Spleen (tissue), 11 donors: ENCODE measurements at regions not wholly inside any gene's neighbourhood (a gene's known extent, or its start where the extent isn't known, plus 50 kb on each side); places are given as distances from the start of the nearest gene placed in this dataset.

Source experiments
- DNase-seq: peaks from one replicate; pipeline ENCODE4 v3.0.0-alpha.2; 2020
- H3K27ac ChIP-seq, 8 donors: fragments of 200-600 bp; sonication (generic) in 7 of 8; 1 replicate in 4 of 8; 2 replicates in 4 of 8; pipeline versions ENCODE4 v1.5.0 to v1.8.0; 2016 to 2021; ENCODE audit warnings: inconsistent platforms in 4 of 8, mild to moderate bottlenecking in 4 of 8, moderate library complexity in 1 of 8
- H3K27me3 ChIP-seq, 7 donors: fragments of 200-600 bp; sonication (generic) in 6 of 7; replicated peaks in 1 of 7; 1 replicate in 4 of 7; 2 replicates in 3 of 7; pipeline versions ENCODE4 v1.5.0 to v1.8.0; 2016 to 2021; ENCODE audit warnings: inconsistent platforms in 3 of 7, mild to moderate bottlenecking in 1 of 7
- H3K36me3 ChIP-seq, 6 donors: fragments of 200-600 bp; sonication (generic) in 5 of 6; 1 replicate in 4 of 6; 2 replicates in 2 of 6; pipeline versions ENCODE4 v1.5.0 to v1.8.0; 2016 to 2021; ENCODE audit warnings: inconsistent platforms in 2 of 6
- H3K4me1 ChIP-seq, 6 donors: fragments of 200-600 bp; sonication (generic) in 5 of 6; 1 replicate in 3 of 6; 2 replicates in 3 of 6; pipeline versions ENCODE4 v1.5.0 to v1.8.0; 2016 to 2021; ENCODE audit warnings: inconsistent platforms in 3 of 6
- H3K4me3 ChIP-seq, 8 donors: fragments of 200-600 bp; sonication (generic) in 7 of 8; 1 replicate in 4 of 8; 2 replicates in 4 of 8; pipeline versions ENCODE4 v1.5.0 to v1.8.0; 2016 to 2021; ENCODE audit warnings: inconsistent platforms in 4 of 8, mild to moderate bottlenecking in 4 of 8, moderate library complexity in 2 of 8
- H3K9me3 ChIP-seq, 8 donors: fragments of 200-600 bp; sonication (generic) in 7 of 8; 1 replicate in 4 of 8; 2 replicates in 4 of 8; pipeline versions ENCODE4 v1.5.0 to v1.8.0; 2016 to 2021; ENCODE audit warnings: inconsistent platforms in 4 of 8
- POLR2A ChIP-seq, 3 donors: fragments of 450-650 bp; IDR thresholded peaks; one replicate each; pipeline ENCODE4 v1.5.1; 2017; ENCODE audit warnings: antibody characterized with exemption in 3 of 3, mild to moderate bottlenecking in 1 of 3
- POLR2AphosphoS5 ChIP-seq, 3 donors: sonication (generic); formaldehyde crosslinking; IDR thresholded peaks; one replicate each; pipeline ENCODE4 v1.5.1; 2017; ENCODE audit warnings: antibody characterized with exemption in 3 of 3
- WGBS, 5 donors: extraction: QIAGEN DNeasy Blood & Tissue Kit in 3 of 5; methylation state at CpG; one replicate each; pipeline versions ENCODE4 v1.1.5 to v1.1.7; 2013 to 2018; 5-methylcytosine and 5-hydroxymethylcytosine counted together
- intact Hi-C: fragments of 100-400 bp; cut with DNase I; formaldehyde crosslinking; loops from one replicate; pipeline ENCODE4 v1.15.0; 2023; ENCODE audit warnings: low total_unique reads
- TF ChIP-seq, protein P1 (sequence below), 11 experiments: fragments of 200-600 bp in 7 of 11; fragments of 450-650 bp in 4 of 11; sonication (generic) in 4 of 11; IDR thresholded peaks in 8 of 11; conservative IDR thresholded peaks in 3 of 11; 1 replicate in 7 of 11; 2 replicates in 4 of 11; pipeline versions ENCODE4 v1.4.0 to v1.8.0; 2016 to 2021; ENCODE audit warnings: antibody characterized with exemption in 11 of 11, inconsistent platforms in 4 of 11, mild to moderate bottlenecking in 1 of 11
- donor health status: healthy with polysubstance abuse.
- donor health status: DM: no; HTN: no; CAD: no; lungs with moderate emphysema.
- donor health status: DM: no; HTN: no; CAD: no.
- donor health status: Bipolar disorder and iron deficiency.
- donor health status: healthy.
- donor health status: DM: no; HTN: no; CAD: no.
- donor health status: DM: yes; HTN: yes; CAD: no.

- no peaks in the 10 kb centered on the region for H3K27me3 ChIP-seq
- no peaks in the 10 kb centered on the region for H3K4me1 ChIP-seq
- no peak overlapping the region for H3K27ac ChIP-seq
- intact Hi-C loops: no loop called here
- peaks cover 0 to 6% (median 0%) of the 10 kb centered on the region in 8 donors for H3K9me3 ChIP-seq
- 83 to 96% (median 94%) methylated on average over 3 of the region's 3 CpGs for WGBS, 5 donors
- peak; percentile 33 for DNase-seq
- no peaks in the 10 kb centered on the region for H3K36me3 ChIP-seq
- no peak overlapping the region for H3K4me3 ChIP-seq
- TF ChIP-seq POLR2A (IDR thresholded peaks at IDR 0.05) (no peak), POLR2AphosphoS5 (IDR thresholded peaks at IDR 0.05) (no peak)
- TF ChIP-seq, protein P1, sequence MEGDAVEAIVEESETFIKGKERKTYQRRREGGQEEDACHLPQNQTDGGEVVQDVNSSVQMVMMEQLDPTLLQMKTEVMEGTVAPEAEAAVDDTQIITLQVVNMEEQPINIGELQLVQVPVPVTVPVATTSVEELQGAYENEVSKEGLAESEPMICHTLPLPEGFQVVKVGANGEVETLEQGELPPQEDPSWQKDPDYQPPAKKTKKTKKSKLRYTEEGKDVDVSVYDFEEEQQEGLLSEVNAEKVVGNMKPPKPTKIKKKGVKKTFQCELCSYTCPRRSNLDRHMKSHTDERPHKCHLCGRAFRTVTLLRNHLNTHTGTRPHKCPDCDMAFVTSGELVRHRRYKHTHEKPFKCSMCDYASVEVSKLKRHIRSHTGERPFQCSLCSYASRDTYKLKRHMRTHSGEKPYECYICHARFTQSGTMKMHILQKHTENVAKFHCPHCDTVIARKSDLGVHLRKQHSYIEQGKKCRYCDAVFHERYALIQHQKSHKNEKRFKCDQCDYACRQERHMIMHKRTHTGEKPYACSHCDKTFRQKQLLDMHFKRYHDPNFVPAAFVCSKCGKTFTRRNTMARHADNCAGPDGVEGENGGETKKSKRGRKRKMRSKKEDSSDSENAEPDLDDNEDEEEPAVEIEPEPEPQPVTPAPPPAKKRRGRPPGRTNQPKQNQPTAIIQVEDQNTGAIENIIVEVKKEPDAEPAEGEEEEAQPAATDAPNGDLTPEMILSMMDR (IDR thresholded peaks at IDR 0.05 in 8 of 11, conservative IDR thresholded peaks at IDR 0.05 in 3 of 11): no peak
These were observed 513.9 kb upstream of the RGMB start for GRCh38 chr5:98259595-98259994.

GRCh38 chr5:98263084-98263483 lies 510.4 kb upstream of the RGMB start:
- no peak for DNase-seq
- Histone ChIP-seq H3K4me1 (no peaks in the 10 kb centered on the region), H3K36me3 (no peaks in the 10 kb centered on the region), H3K9me3 (peaks cover 0 to 6% (median 0%) of the 10 kb centered on the region in 8 donors), H3K27ac (no peak overlapping the region), H3K27me3 (no peaks in the 10 kb centered on the region), H3K4me3 (no peak overlapping the region)
- intact Hi-C loops: no loop called here
- TF ChIP-seq POLR2A (IDR thresholded peaks at IDR 0.05) (no peak), POLR2AphosphoS5 (IDR thresholded peaks at IDR 0.05) (no peak)
- TF ChIP-seq, protein P1 (IDR thresholded peaks at IDR 0.05 in 8 of 11, conservative IDR thresholded peaks at IDR 0.05 in 3 of 11): no peak
- whole genome bisulfite sequencing, 5 donors: 82 to 91% (median 87%) methylated on average over 2 of the region's 2 CpGs

DNA sequence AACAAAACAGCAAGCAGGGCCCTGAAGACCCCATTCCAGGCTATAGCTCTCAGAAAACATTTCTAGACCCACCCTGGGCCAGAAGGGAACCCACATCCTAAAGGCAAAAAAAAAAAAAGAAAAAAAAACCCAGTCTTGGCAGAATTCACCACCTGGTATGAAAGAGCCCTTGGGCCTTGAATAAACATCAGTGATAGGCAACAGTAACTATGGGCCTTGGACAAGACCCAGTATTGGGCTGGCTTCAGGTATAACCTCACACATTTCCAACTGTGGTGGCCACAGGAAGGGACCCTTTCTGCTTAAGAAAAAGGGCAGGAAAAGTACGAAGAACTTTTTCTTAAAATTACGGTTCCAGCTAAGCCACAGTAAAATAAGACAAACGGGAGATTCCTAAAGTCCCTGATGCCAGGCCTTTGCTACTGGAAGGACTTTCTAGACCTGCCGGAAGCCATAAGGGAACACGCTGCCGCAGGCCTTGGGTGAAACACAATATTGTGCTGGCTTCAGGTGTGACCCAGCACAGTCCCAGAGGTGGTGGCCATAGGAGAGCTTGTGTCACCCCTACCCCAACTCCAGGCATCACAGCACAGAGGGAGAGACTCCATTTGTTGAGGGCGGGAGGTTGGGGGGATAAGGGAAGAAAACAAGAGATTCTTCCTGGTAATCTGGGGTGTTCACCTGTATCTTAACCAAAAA lies 505.2 kb upstream of the RGMB start:
- Histone ChIP-seq H3K9me3 (peaks cover 0 to 7% (median 0%) of the 10 kb centered on the region in 8 donors), H3K27me3 (no peaks in the 10 kb centered on the region), H3K27ac (no peak overlapping the region), H3K4me3 (no peak overlapping the region), H3K36me3 (no peaks in the 10 kb centered on the region), H3K4me1 (no peaks in the 10 kb centered on the region)
- 90 to 97% (median 92%) methylated on average over 7 of the region's 7 CpGs for WGBS, 5 donors
- intact Hi-C loops: no loop called here
- TF ChIP-seq, protein P1 (IDR thresholded peaks at IDR 0.05 in 8 of 11, conservative IDR thresholded peaks at IDR 0.05 in 3 of 11): no peak
- no peak for TF ChIP-seq POLR2A (IDR thresholded peaks at IDR 0.05)
- DNase-seq: no peak

- peaks cover 0 to 4% (median 0%) of the 10 kb centered on the region in 8 donors for H3K9me3 ChIP-seq
- TF ChIP-seq POLR2AphosphoS5 (IDR thresholded peaks at IDR 0.05) (no peak), POLR2A (IDR thresholded peaks at IDR 0.05) (no peak)
- TF ChIP-seq, protein P1 (IDR thresholded peaks at IDR 0.05 in 8 of 11, conservative IDR thresholded peaks at IDR 0.05 in 3 of 11): no peak
- 71 to 88% (median 79%) methylated on average over 1 of the region's 1 CpG for WGBS, 5 donors
- DNase-seq: no peak
- H3K4me3 ChIP-seq: no peak overlapping the region
- no peaks in the 10 kb centered on the region for H3K27me3 ChIP-seq
- H3K27ac ChIP-seq: no peak overlapping the region
- no peaks in the 10 kb centered on the region for H3K4me1 ChIP-seq
- no peaks in the 10 kb centered on the region for H3K36me3 ChIP-seq
- intact Hi-C loops: no loop called here
These were observed 497.5 kb upstream of the RGMB start for GRCh38 chr5:98275980-98276379.
